Left kidney (tissue), 1 donor: ENCODE measurements at regions not wholly inside any gene's neighbourhood (a gene's known extent, or its start where the extent isn't known, plus 50 kb on each side); places are given as distances from the start of the nearest gene placed in this dataset.
"Not testable (repeated sequence)": the region's sequence is repeated elsewhere in the genome, so short reads cannot be mapped to it uniquely, and the experiment has no call there.

Experiments
- DNase-seq: peaks from one replicate; pipeline ENCODE4 v3.0.0-alpha.2; 2013

- no peak for DNase-seq
These were observed 1380.6 kb downstream of the CDH8 start for GRCh38 chr16:60655514-60656153.

DNA sequence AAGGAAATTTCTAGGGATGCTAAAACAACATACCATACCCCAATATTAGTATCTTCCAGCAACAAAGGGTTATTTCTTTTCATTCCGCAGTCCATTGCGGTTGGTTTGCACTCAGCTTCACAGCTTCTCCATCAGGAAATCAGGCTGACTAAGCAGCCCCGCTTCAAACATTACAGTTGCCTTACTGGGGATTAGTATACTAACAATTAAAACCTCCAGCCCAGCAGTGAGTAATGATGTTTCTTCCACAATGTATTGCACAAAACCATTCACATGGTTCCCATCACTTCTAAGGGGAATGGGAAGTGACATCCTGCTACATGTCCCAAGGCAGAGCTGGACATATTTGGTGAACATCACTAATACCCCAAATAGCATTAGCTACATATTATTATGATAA is 1384.9 kb downstream of the CDH8 start:
- DNase-seq: no peak

- DNase-seq: no peak
These were observed 1387.9 kb downstream of the CDH8 start for GRCh38 chr16:60648290-60648689.

DNA sequence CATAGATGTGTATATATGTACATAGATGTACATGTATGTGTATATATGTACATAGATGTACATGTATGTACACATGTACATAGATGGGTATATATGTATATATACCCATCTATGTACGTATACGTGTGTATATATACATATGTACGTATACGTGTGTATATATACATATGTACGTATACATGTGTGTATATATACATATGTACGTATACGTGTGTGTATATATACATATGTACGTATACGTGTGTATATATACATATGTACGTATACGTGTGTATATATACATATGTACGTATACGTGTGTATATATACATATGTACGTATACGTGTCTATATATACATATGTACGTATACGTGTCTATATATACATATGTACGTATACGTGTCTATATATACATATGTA is 1388.8 kb downstream of the CDH8 start:
- DNase-seq: not testable (repeated sequence)

GRCh38 chr16:60646631-60647030 is 1389.6 kb downstream of the CDH8 start:
- DNase-seq: no peak

GRCh38 chr16:60645541-60645940 is 1390.7 kb downstream of the CDH8 start:
- no peak for DNase-seq

GRCh38 chr16:60642956-60643355 is 1393.3 kb downstream of the CDH8 start:
- DNase-seq: no peak

DNA sequence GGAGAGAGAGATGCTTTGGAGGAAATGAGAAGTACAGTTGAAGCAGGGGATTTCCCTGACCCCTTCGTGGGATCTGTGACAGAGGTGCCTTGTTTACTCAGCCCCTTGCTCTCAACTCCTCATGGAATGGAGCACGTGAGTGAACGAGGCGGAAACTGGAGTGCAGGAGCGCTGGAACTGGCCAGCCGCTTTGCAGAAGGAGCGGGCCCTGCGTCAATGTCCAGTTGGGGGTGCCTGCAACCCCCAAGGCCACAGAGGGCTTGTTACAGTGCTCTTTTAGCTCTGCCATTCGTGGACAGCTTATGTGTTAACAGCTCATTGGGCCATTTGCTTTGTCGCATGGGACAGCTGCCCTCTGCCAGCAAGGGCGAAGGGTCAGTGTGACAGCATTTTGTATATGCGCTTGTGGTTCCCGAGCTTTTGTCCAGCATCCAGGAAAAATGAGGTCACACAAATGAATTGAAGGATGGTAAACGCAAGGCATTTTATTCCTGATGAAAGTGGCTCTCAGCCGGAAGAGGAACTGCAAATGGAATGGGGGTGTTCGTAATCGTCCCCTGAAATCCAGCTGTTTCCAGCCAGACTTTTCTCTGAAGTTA is 1395.1 kb downstream of the CDH8 start:
- DNase-seq: no peak

DNA sequence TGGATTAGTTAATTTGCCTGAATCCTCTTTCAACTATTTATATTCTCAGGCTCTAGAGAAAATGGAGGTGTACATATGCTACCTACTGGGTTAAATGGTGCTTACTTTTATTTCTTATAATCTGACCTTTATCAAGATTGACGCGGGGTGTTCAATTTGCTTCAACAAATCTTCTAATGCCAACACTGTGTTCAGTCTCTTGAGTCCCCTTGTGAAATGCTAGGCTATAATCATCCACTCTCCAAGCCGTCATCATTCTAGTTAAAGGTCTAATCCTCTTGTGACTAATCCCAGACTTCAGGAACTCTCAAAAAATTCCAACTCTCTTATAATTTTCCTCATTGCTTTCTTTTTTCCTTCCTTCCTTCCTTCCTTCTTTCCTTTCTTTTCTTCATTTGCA is 1396.2 kb downstream of the CDH8 start:
- no peak for DNase-seq

DNA sequence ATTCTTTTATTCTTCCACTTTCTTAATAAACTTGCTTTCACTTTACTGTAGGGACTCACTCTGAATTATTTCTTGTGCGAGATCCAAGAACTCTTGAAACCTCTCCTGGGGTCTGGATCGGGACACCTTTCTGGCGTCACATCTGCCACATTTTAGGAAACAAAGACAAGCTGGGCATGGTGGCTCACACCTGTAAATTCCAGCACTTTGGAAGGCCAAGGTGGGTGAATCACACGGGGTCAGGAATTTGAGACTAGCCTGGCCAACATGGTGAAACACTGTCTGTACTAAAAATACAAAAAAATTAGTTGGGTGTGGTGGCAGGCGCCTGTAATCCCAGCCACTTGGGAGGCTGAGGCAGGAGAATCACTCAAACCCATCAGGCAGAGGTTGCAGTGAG is 1399.6 kb downstream of the CDH8 start:
- not testable (repeated sequence) for DNase-seq

DNA sequence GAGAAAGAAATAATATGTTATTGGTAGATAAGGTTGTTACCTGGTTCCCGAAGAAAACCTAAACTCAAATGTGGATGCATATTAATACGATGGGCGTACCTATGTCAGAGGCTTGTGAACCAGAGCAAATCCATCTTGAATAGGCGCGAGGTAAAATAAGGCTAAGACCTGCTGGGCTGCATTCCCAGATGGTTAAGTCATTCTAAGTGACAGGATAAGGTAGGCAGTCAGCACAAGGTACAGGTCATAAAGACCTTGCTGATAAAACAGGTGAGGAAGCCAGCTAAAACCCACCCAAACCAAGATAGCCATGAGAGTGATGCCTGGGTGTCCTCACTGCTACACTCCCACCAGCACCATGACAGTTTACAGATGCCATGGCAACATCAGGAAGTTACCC is 1400.1 kb downstream of the CDH8 start:
- DNase-seq: peak; percentile 3

DNA sequence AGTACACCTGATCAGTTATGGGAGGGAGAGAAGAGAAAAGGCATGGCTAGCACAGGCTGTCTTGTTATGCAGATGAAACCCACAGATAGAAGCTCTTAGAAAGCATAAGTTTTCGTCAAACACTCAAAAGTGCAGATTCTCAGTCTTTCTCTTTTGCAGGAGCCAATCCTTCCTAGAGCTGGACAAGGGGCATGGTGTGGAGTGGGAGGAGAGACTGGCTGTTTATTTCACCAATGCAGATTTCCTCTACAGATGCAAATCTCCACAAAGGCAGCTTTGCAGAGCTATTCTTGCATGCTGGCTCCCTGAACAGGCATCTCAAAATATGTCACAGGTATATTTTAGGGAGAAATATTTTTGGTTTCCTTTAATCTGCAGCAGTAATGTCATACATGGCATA is 1400.7 kb downstream of the CDH8 start:
- no peak for DNase-seq

GRCh38 chr16:60611844-60612243 is 1424.4 kb downstream of the CDH8 start:
- no peak for DNase-seq

DNA sequence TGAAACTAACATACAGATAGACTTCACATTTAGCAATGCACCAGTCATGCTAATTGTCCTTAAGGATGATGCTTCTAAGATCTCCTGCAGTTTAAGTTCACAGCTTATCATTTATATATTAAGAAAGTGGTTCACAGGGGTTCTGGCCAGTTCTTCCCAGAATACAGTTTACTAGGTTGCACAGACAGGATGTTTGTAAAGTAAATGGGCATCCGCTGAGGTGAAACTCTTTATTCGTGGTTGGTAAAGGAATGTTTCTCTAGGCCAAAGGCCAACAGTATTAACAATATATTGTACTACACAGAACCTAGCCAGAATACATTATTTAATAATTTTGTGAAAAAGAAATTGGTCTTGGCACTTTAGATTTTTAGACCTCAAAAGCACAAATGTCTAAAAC is 1427.3 kb downstream of the CDH8 start:
- no peak for DNase-seq

- DNase-seq: not testable (repeated sequence)
These were observed 1430.6 kb downstream of the CDH8 start for GRCh38 chr16:60605652-60606051.

GRCh38 chr16:60605176-60605575 is 1431.1 kb downstream of the CDH8 start:
- no peak for DNase-seq

DNA sequence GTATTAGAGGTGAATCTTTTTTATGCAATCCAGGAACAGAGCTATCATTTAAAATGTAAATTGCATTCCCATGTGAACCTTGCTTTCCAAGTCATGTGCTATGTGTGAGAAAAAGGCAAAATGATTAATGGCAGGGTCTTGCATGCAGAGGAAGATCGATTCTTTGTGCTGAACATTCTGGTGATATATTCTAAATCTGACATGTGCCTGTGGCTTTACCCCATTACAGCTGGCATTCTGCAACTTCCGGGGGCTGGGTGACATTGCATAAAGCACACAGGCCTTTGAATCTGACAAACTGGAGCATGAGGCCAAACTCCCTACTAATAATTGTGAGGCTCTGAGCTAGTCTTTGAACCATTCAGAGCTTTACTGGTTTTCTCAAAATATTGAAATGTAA is 1449.7 kb downstream of the CDH8 start:
- DNase-seq: no peak

- no peak for DNase-seq
These were observed 1453.7 kb downstream of the CDH8 start for GRCh38 chr16:60582528-60582927.

DNA sequence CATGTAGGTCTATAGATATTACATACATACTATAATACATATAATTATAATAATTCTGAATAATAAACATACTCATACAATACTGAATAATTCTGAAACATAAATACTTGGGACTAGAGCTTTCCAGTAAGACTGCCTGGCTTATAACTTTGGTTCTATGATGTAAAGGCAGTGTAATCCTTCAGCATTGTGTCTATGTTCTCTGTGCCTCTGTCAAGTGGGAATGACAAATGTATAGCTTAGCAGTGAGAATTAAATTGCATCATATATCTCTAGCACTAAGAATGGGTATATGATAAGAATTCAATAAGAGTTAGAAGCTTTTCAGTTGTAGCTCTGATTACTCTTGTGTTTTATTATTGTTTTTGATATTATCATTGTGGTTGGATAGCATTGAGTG is 1469.3 kb downstream of the CDH8 start:
- DNase-seq: no peak

DNA sequence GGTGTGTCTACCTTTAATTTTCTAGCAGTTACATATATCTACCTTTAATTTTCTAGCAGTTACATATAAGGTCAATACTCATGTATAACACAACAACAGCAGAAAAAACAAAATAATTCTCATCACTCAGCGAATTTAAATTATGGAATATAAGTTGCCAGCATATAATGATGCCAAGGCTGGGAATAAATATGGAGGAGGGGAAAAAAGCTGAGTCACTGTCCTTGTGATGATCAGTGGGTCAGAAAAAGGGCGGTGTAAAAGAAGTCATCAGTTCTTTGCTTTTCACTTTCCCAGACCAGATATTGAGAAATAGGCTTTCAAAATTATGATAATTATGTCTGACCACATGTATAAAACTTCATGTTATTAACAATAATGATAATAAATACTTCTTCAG is 1471.7 kb downstream of the CDH8 start:
- DNase-seq: no peak

DNA sequence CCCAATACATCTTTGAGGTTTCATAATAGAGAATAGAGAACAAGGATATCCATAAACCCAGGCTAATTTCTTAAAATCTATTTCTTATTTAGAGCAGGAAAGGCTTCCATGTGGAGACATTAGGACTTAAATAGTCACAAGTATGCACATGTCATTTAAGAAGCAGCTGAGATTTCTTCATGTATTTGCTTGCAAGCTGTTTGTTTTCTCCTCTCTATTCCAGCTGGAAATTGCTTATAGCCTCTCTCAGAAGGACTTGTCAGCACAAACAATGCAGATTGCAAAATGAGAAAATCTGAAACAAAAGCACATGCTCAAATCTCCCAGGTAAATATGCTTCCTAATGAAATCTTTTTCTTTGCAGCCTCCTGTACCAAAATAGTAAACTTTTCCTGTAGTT is 1473.1 kb downstream of the CDH8 start:
- DNase-seq: no peak

- DNase-seq: no peak
These were observed 1477.3 kb downstream of the CDH8 start for GRCh38 chr16:60558936-60559335.

DNA sequence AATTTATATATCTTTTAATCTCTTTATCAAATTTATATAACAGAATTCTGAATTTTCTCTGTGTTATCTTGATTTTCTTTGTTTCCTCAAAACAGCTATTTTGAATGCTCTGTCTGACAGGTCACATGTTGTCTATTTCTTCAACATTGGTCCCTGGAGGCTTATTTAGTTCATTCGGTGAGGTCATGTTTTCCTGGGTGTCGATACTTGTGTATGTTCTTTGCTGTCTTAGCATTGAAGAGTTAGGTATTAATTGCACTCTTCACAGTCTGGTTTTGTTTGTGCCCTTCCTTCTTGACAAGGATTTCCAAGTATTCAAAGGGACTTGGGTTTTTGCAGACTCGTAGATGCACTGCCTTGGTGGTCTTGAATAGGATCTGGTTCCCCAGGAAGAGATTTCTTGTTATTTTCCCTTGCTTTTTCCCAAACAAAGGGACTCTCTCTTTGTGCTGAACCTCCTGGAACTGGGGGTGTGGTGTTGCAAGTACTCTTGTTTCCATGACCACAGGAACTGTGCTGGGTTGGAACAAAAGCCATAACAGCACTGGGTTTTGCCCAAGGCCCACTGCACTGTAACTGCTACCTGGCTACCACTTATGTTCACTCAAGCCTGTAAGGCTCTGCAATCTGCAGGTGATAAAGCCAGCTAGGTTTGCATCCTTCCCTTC is 1483.0 kb downstream of the CDH8 start:
- DNase-seq: no peak

DNA sequence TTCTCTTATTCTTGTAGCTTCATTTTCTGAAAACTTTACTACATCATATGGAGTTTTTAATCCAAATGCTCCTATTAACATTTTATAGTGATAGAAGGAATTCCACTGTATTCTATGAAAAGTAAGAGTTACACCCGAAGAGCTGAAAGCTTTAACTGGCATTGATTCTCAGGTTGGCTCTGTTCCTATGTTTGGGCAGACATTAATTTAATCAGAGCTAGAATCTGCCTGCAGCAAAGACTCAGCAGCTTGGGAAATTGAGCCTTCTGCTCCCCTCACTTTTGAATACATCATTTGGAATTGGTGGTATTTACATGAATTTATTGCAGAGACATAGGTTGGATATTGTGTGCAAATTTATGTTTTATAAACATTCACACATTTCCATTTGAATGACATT is 1494.7 kb downstream of the CDH8 start:
- no peak for DNase-seq
